CD4-positive, alpha-beta T cell treated with Interleukin-10 for 1 hour (primary cell): ENCODE measurements at regions not wholly inside any gene's neighbourhood (a gene's known extent, or its start where the extent isn't known, plus 50 kb on each side); places are given as distances from the start of the nearest gene placed in this dataset.
A peak's percentile ranks its signal among the peaks of the same experiment; 100 is the strongest.

Experiments used
- DNase-seq: peaks from one replicate; pipeline ENCODE4 v3.0.0-alpha.2; 2020

DNA sequence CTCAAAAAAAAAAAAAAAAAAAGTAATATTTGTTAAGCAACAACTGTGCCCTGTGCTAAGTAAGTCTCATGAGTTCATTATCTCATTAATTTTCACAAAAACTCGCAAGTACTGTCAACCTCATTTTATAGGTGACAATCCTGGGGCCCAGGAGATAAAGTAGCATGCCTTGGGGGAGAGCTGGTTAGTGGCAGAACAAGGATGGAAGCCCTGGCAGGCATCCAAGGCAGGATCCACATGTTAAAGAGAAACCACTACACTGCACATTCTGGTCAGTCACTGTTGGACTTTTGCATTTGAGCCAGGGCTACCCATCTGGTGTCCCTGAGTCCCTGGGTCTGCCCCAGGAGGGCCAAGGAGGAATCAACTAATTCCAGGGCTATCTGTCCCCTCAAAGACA, 54.6 kb downstream of the ZFP36L2 start:
- DNase-seq = no peak

DNA sequence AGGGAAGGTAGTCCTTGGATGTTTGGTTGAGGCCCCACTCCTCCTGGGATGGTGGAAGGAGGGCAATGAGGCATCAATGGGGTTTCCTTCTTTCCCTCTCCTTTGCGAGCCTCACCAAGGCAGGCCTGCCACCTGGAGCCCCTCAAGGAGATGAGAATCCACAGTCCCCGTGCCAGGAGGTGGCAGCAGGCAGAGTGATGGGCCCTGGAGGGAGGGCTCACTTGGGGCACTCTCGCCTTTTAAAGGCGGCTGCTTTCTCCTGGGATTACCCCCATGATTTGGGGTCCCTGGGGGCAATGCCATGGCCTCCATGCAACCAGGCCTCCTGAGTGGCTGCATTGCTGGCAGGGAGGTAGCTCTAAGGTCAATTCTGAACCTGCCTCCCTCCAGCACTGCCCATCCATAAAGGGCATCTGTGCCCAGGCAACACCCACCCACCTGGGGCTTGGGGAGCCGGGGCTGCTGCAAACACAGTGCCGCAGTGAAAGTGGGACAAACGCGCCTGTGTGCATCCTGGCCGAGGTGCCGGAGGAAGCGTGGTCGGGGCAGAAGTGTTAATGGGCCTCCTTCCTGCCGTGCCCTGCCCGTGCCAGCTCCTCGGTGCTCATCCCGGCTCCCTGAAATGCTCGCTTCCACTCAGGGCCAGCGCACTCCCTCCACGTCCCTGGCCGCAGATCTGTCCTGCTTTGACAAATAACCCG, 55.9 kb downstream of the ZFP36L2 start:
- DNase-seq = peak; percentile 46

DNA sequence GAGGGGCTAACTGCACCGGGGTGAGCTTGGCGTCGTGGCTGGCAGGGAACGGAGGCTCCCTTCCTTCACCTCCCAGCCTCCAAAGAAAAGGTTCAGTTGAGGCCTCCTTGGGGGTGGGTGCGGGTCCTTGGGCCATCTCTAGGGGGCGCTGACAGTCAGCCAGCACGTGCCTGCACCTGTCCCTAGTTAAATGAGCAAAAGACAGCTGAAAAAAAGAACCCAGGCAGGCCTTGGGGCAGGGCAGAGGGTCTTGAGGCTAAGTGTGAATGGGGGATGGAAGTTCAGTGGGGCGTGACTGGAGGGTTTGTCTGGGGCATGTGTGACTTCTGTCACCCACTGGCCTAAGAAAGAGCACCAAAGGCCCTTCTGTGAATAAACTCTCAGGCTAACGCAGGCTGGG, 56.4 kb downstream of the ZFP36L2 start:
- peak; percentile 76 for DNase-seq

DNA sequence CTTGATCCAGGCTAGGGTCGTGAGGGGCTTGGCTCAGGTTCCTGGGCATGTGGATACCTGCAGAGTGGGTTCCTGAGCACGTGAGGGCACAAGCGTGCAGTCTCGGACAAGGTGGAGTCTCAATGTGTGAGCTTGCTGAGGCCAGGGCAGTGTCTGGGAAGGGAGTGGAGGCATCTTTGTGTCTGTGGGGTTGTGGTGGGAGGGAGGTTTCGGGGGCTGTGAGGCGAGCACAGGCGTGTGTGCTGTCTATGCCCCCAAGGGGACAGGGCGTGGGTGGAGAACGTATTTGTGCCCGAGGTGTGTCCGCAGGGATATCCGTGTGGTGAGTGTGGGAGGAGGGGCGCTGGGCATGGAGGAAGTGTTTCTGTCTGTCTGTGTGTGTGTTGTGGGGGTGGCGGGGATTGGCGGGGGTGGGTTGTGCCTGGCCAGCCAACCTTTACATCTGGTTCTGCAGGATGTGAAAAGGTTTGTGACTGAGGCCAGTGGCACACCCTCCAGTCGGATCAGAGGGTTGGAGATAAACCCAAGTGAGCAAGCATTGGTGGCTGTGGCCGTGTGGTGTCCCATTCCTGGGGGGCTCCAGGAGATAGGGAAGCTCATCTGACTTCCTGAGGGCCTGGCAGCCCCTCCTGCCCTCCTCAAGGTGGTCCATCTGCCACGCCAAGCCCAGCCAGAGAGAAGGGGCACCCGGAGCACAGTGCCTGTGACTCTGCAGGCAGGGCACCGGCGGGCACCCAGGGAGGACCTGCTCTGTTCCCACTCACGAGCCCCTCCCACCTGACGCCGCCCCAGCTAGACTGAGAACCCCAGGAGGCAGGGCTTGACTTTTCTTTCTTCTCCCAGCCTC, 57.1 kb downstream of the ZFP36L2 start:
- peak; percentile 43 for DNase-seq

DNA sequence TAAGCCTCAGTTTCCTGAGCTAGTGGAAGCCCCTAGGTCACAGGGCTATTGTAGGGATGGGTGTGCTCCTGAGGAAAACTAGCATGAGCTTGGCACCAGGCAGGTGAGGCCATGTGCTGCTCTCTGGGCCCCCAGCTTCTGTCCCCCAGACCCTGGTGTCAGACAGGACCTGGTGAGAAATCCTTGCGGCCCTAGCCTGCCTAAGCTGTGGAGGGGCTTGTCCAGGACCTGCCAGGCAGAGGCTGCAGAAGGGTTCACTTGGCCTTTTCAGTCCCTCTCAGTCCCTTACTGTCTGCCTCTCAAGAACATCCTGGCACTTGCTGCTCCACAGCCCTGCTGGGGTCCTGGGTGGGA, 58.4 kb downstream of the ZFP36L2 start:
- no peak for DNase-seq

DNA sequence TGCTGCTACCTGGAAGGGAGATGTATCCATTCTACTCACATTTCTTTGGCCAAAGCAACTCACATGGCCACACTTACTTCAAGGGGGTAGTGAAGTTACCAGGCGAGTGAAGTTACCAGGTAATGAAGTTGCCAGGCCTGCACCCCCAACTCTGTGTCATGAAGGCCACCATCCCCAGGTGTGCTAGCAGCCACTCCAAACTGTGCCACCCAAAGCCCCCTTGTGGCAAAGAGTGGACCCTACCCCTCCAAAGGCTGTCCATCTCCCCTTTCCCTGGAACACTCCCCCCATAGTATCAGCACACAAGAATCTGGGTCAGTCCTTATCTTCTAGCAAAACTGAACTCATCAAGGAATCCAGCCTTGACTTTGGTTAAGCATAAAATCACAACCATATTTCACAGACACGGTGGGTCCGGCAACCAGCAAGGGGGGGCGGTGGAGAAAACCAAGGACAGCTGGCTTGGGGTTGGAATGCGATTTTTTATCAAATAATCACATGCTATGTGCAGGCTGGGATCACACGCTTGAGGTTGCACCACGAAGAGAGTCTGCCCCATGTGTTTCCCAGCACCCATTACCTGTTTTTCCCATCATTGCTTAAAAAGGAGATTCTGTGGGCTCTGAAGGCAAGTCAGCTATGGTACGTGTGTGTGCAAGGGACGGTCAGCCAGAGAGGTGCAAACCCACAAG, 60.9 kb downstream of the ZFP36L2 start:
- no peak for DNase-seq

DNA sequence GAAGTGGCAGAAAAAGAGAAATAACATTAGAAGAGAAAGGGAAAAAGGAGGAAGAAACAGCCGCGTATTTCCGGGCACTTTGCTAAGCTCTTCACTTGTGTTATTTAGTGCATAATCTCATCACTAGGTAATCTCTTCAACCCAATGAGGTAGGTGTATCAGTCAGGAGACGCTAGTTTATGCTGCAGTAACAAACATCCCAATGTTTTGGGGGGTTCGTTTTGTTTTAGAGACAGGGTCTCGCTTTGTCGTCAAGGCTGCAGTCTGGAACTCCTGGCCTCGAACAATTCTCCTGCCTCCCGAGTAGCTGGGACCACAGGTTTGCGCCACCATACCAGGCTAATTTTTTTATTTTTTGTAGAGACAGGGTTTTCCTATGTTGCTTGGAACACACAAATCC, 61.7 kb downstream of the ZFP36L2 start:
- no peak for DNase-seq

DNA sequence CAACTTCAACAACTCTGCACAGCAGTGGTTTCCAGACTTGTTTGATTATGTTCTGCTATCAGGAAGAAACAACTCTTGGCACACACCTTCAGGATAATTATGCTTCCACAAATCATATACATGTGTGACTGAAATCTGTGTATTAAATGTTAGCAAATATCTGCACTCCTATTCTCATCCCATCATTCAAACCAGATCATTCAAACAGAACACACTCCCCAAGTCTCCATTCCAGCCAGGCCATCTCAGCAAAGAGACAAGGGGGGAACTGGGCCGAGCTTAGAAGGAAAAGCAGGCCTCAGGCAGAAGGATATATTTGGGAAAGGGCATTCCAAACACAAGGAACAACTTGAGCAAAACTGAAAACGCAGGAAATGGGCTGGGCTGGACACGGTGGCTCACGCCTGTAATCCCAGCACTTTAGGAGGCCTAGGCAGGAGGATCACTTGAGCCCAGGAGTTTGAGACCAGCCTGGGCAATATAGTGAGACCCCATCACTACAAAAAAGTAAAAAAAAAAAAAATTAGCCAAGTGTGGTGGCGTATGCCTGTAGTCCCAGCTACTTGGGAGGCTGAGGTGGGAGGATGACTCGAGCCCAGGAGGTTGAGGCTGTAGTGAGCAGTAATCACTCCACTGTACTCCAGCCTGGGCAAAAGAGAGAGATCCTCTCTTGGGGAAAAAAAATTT, 62.7 kb downstream of the ZFP36L2 start:
- no peak for DNase-seq

DNA sequence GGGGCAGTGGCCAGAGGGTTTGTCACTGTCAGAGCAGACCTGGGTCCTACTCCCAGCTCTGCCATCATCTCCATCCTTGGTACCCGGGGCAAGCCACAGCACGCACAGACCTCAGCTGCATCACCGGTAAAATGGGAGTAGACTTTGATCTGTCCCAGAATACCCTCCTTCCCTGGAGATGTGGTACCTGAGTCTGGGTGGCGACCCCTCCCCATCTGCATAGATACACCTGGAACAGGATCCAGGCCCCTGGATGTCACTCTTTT, 64.0 kb downstream of the ZFP36L2 start:
- no peak for DNase-seq

DNA sequence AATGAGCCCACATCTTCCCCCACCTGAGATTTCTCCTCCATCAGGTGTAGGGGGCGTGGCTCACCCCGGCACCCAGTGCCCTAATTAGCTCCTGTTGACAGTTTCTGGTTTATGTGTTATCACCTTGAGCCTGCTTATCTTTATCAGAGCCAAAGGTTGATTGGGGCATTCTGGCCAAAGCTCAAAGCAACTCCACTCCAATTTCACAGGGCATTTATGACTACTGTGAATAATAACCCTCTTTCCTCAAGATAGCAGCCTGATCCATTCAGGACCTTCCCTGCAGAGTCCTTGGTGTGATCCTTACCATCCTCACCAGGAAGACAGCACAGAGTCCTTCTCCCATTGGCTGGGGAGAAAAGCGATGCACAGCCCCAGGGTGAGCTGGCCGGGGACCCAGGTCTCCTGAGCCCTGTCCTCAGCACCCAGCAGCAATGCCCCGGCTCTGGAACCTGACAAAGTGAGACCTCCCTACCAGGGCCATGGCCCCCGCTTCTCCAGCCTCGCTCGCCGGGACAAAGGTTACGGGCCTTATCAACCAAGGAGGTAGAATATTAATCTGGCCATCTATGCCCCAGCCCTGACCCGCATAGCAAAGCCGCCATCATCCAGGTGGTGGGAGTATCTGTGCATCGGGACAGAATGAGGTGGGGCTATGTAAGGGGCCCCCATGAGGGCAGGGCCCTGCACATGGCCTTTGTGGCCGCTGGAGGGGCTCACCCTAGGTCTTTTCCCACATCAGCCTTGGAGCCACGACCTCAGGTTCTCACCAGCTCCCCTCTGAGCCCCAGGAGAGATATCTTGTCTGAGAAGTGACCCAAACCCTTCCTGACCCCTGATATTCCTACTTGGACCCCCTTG, 64.5 kb downstream of the ZFP36L2 start:
- DNase-seq = no peak

DNA sequence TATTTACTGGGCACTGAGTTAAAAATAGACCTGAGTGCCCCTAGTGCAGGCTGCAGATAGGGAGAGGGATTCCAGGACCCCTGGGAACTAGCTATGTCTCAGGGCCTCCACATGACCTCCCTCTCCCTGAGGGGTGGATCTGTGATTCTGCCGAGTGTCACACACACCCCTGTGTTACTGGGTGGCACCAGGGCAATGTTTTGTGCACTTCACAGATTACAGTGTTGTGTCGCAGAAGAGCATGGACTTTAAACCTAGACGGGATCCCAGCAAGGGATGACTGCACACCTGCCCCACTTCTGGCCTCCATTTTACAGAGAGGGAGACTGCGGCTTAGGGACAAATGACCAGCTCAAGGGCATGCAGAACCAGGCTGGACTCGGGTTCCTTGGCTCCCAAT, 65.6 kb downstream of the ZFP36L2 start:
- DNase-seq = no peak

DNA sequence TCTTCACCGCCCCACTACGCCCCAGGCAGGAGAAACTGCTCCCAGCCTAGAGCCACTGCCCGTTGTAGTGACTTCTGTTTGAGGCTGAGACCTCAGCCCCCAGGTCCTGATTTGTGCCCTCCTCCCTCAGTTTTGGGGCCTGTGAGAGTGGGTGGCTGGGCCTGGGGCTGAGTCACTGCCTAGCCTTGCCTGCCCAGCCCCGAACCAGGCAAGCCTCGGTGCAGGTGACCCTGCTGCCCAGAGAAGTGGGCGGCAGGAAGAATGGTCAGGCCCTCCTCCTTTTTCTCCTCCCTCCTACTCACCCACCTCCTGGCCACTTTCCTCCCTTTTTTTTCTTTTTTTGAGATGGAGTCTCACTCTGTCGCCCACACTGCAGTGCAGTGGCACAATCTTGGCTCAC, 66.6 kb downstream of the ZFP36L2 start:
- no peak for DNase-seq

DNA sequence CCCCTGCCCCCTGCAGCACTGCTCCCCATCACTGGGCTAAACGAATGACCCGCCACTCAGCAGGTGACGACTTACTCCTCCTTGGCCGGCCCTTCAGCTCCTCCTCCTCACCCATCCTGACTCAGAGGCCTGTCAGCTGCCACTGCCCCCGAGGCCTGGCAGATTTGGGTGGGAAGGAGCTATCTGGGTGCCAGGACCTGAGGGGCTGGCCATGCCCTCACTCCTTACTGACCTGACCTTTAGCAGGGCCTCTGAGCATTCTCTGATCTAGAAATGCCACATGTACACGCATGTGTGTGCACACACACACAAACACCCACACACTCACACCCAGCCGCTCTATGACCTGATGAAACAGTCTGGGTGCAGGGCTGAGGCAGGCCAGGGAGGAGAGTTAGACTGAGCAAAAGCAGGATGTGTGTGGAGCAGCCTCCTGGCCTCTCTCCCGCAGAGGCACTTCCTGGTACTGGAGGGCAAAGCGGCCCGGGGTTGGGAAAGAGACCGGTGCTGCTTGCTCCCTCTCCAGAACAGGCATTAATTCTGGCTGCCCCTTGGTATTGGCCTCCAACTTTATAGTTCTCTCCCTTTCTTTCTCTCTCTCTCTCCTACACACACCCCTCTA, 68.0 kb downstream of the ZFP36L2 start:
- no peak for DNase-seq

DNA sequence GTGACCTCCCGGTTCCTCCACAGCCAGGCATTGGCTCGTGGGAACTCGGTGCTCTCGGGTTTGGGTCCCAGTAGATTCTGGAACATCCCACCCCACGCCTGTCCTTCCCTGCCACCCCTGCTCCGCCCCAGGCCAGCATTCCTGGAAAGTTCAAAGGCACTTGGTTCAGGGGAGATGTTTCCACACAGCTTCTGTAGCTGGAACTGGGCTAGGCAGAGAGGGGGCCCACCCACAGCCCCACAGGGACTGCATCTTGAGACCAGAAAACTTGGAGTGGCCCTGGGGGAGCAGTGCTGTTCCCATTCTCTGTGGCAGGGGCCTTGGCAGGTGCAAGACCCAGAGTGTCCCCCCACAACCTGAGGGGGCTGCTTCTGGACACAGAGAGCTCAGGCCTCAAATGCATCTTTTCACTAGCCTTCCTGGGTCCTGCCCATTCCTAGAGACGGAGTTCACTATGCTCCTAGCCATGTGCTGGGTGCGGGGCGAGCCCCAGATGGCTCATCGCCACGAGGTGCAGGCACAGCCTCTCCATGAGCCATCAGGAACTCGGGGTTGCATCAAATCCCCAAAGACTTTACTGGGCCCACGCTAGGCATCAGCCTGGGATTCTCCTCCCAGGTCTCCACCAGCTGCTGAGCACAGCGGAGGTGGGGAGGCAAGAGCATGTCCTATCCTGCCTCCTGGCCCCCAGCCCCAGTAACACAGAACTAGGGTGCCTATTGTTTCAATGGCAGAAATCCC, 68.7 kb downstream of the ZFP36L2 start:
- no peak for DNase-seq

DNA sequence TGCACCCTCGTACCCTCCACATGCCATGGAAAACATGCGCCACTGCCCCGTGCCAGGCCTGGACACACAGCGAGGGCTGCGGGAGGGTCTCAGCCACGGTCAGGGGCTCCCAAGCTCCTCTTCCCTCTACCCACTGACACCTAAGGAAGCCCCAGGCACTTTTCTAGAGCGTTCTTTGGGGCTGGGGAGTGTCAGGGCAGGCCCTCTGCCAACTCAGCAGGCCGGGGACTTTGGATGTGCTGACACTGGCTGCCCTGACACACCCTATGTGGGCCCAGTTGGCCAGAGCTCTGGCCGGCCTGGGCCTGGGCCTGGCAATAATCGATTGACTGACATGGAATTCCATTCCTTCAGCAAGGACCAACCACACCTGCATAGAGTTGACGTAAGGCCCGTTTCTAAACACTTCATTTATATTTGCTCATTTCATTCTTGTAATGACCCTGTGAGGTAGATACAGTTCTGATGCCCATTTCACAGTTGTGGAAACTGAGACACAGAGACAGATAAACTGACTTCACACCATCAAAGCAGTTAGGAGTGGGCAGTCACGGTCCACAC, 70.5 kb downstream of the ZFP36L2 start:
- DNase-seq = no peak

DNA sequence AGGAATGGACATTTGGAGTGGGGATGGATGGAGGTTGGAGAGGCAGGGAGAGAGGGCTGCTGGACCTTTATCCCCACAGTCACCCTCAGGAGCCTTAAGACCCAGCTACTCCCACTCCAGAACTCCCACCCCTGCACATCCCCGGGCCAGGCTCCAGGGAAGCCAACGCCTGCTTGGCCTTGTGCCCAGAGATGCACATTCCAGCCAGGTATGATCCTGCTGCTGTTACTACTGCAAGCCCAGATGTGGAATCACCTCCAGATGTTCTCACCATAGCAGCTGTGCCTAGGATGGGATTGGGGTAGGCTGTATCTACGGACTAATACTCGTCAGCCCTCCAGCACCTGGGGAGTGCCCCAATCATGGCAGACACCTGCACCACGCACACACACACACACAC, 71.7 kb downstream of the ZFP36L2 start:
- no peak for DNase-seq

DNA sequence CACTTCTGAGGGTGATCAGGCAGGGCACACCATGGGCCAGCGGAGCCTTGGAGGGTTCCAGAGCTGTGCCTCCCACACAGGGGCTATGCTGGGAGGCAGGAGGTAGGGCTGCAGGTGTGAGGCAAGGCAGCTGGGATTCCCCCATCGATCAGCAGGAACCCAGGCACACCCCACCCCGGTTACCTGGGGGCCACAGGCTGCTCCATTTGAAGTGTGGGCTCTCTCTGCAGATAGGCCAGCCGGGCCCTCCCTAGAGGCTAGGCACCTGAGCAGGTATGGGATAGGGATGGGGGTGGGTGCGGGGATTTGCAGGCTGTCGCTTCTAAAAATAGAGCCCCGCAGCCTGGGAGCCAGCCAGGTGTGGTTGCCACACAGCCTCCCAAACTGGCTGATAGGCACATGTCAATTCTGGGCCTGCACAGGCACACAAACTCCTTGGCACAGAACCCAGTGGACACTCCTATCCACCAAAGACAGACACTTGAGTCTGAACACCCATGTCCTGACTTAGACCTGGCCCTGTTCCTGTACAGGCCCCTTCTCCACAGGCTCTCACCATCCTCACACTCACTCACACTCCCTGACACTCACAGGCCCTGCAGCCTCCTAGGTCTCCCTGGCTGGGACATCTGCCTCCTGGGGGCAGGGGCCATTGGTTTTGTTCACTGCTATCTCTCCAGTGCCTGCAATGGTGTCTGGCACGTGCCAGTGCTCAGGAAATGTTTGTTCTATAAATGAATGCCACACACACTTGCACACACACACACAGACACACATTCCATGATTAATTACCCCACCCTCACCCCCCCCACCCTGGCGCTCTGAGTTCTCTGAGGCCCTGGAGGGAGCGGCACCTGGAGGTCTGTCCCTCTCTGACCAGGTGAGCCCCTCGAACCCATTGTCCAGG, 73.4 kb downstream of the ZFP36L2 start:
- no peak for DNase-seq

DNA sequence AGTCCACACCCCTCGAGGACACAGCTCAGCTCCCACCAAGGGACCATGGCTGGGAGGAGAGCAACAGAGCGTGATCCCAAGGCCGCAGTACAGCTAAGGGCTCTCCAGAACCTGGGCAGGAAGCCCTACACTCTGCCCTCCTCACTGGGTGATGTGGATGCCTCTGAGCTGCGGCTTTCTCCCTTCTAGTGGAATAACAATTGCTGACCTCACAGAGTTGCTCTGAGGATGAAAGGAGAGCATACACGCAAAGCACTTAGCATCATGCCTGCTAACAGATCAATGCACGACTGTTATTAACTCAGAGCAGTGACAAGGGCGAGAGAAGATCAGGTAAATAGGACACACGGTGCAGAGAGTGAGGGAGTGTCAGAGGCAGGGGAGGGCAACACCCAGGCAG, 74.2 kb downstream of the ZFP36L2 start:
- no peak for DNase-seq

DNA sequence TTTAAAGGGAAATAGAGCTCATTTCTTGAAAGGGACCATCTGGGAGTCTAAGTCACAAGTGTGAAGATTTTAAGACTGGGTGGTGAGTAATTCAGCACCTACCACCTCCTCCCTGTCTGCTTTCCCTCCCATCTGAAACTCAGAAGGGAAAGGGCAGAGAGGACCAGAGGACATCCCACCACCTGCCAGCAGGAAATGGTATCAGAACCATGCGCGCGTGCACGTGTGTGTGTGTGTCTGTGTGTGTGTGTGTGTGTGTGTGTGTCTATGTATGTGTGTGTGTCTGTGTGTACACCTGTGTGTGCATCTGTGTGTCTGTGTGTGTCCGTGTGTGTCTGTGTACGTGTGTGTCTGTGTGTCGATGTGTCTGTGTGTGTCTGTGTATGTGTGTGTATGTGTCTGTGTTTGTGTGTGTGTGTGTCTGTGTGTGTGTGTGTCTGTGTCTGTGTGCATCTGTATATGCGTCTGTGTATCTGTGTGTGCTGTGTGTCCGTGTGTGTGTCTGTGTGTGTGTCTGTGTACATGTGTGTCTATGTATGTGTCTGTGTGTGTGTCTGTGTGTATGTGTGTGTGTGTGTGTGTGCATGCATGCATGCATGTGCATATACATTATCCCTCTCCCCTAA, 76.8 kb downstream of the ZFP36L2 start:
- DNase-seq = peak; percentile 44

DNA sequence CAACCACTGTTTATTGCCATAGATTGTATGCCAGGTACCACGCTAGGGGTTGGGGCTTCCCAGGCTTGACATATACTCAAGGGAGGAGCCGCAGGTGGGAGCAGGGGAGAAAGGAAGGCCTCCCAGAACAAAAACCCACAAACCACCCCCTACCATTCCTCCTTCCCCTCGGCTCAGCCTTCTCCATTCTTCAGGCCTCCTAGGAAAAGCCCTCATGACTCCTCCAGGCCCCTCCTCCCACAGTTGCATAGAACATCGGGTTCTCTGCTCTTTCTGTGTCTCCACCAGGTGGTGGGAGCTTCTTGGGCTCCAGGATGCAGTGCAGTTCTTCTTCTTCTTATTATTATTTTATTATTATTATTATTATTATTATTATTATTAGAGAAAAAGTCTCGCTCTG, 80.3 kb downstream of the ZFP36L2 start:
- DNase-seq = no peak
